SK-N-SH treated with all-trans-retinoic acid at 6 μM for 48 hours (cell line): ENCODE measurements at regions not wholly inside any gene's neighbourhood (a gene's known extent, or its start where the extent isn't known, plus 50 kb on each side); places are given as distances from the start of the nearest gene placed in this dataset.

Experiments used
- ESRRG ChIP-seq: fragments of 250-450 bp; sonication (Bioruptor Pico); IDR thresholded peaks from 2 replicates; pipeline ENCODE4 v1.6.1; 2021; ENCODE audit warnings: mild to moderate bottlenecking
- ZFP30 ChIP-seq: fragments of 450-650 bp; formaldehyde crosslinking; IDR thresholded peaks from 2 replicates; pipeline ENCODE4 v1.5.0; 2022; ENCODE audit warnings: mild to moderate bottlenecking, moderate library complexity
- TF ChIP-seq, protein P1 (sequence below): fragments of 250-450 bp; sonication (Bioruptor Pico); IDR thresholded peaks from 2 replicates; pipeline ENCODE4 v1.8.0; 2020; ENCODE audit warnings: mild to moderate bottlenecking, moderate library complexity, borderline replicate concordance

DNA sequence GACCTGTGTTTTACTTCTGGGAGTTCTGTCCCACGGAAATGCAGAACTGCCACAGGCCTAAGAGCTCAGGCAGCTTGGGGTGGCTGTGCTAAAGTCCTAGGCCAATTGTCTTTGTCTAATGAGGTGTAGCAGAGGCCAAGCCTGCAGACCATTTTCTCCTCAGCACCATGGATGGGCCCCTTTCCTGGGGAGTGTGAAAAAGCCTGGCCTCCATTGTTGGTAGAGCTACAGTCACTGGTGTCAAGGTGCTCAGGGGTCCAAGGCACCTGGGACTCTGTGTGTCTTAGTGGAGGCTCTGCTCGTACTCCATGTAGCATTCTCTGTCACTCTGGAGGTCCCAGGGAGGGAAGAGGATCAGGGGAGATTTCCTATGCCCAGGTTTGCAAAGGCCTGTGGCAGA lies 329.6 kb downstream of the SLITRK5 start:
- TF ChIP-seq ZFP30 (CRISPR knock-in tag) (no peak), ESRRG (CRISPR knock-in tag) (no peak)
- TF ChIP-seq, protein P1, sequence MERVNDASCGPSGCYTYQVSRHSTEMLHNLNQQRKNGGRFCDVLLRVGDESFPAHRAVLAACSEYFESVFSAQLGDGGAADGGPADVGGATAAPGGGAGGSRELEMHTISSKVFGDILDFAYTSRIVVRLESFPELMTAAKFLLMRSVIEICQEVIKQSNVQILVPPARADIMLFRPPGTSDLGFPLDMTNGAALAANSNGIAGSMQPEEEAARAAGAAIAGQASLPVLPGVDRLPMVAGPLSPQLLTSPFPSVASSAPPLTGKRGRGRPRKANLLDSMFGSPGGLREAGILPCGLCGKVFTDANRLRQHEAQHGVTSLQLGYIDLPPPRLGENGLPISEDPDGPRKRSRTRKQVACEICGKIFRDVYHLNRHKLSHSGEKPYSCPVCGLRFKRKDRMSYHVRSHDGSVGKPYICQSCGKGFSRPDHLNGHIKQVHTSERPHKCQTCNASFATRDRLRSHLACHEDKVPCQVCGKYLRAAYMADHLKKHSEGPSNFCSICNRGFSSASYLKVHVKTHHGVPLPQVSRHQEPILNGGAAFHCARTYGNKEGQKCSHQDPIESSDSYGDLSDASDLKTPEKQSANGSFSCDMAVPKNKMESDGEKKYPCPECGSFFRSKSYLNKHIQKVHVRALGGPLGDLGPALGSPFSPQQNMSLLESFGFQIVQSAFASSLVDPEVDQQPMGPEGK: no peak
